ENCODE measurements at regions not wholly inside any gene's neighbourhood (a gene's known extent, or its start where the extent isn't known, plus 50 kb on each side); places are given as distances from the start of the nearest gene placed in this dataset.

DNA sequence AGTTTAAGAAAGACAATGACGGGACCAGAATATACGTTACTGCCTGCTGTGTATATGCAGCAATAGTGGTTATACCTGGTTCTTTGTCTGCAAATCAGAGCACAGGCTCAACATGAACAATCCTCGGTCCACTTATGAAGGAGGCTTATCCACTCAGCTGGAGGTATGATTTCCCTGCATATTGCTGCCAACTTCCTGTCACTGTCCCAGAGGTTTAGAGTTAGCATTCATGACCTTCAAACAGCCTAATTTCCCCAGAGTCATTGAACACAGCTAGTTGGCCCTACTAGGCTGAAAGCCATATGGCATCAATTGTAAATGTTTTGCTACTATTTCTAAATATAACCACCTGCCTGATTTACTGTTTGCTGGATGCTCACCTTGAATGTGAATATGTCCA is 224.9 kb upstream of the ZNF717 start:
- TF ChIP-seq TAF1 (IDR thresholded peaks at IDR 0.05; ENCODE audit: low read depth, low read length) (no peak), POLR2A (IDR thresholded peaks at IDR 0.05; ENCODE audit: low read depth, low read length) (no peak), POLR2AphosphoS5 (IDR thresholded peaks at IDR 0.05; ENCODE audit: low read depth, low read length) (no peak), PAX5 (IDR thresholded peaks at IDR 0.05; ENCODE audit: insufficient read depth, low read length, severe bottlenecking) (no peak), SPI1 (IDR thresholded peaks at IDR 0.05; ENCODE audit: low read depth, low read length) (no peak), POU2F2 (IDR thresholded peaks at IDR 0.05; ENCODE audit: low read depth, low read length) (no peak)
